GM08714 (cell line): ENCODE measurements at regions not wholly inside any gene's neighbourhood (a gene's known extent, or its start where the extent isn't known, plus 50 kb on each side); places are given as distances from the start of the nearest gene placed in this dataset.

ENCODE experiments used
- H3K4me3 ChIP-seq: fragments of 200-500 bp; sonication (Bioruptor generic); 2 replicates; pipeline ENCODE4 v1.5.1; 2014; ENCODE audit warnings: mild to moderate bottlenecking, low read length, inconsistent platforms
- ZNF274 ChIP-seq: IDR thresholded peaks from 2 replicates; pipeline ENCODE4 v1.6.1; 2012; ENCODE audit warnings: mild to moderate bottlenecking, low read depth, low read length

GRCh38 chr9:108521063-108521590 is 334.7 kb downstream of the ACTL7B start:
- TF ChIP-seq ZNF274: no peak
- no peak overlapping the region for H3K4me3 ChIP-seq

DNA sequence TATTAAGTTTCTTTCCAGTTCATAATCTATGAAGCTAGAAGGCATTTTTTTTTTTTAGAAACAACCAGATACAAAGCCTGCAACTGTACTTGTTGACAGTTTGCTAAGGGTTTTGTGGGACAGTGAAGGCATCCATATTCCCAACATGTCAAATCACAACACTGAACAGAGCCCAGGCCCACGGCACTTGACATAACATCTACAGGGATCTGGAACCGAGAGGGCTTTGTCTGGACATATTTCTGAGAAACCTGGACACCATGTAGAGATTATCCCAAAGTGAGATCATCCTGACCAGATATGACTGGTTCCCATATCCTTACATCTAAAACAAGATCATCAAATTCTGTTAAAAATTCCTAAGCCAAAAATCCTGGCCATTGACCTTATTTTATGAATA is 336.3 kb downstream of the ACTL7B start:
- no peak for TF ChIP-seq ZNF274

DNA sequence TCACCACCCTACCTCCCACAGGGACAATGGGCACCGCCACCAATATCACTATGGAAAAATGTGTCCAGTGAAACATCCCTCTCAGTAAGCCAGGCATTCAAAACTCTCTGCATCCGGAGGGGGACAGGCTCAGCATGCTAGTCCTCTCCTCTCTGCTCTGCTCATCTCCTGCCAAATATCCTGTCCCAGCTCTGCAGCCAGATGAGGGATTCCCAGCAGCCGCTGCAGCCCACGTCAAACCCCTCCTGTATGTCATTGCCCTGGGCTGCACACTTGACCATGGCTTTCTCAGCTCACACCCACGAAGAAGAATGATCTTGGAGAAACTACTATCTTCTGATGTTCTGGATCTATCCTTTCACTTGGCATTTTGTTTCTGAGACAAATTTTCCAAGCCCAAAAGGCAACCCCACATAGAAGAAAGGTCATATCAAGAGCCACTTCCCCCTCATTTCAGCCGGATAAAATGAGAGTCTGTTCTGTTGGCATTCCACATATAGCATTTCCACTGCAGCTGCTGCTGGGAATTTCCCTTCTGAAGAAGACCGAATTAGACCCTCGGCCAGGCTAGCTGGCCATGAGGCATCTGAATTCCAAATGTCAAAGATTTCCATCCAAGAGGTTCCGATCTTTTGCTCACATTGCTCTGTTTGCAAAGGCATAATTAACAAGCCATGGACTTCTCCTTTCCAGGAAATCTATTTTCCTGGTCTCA is 338.0 kb downstream of the ACTL7B start:
- no peak for TF ChIP-seq ZNF274

More for the DNA sequence above, 336.3 kb downstream of the ACTL7B start:
- H3K4me3 ChIP-seq: no peak overlapping the region

DNA sequence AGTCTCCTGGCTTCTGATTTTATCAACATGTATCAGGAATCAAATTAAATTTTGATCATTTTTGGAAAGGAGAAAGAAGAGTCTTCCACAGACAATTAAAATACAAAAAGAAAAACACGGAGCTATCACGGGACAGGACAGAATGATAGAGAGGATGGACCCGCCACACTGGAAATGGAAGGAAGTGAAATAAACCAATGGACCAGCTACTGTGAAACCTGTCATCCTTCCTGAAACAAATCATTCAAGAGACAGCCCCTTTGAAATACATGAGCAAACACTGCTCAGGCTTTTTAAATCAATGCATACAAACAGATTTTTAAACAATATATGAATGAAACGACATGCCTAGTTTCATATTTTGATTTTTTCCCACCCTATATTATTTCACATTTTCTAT is 339.4 kb downstream of the ACTL7B start:
- TF ChIP-seq ZNF274: no peak
- no peak overlapping the region for H3K4me3 ChIP-seq

More for the DNA sequence above, 338.0 kb downstream of the ACTL7B start:
- no peak overlapping the region for H3K4me3 ChIP-seq

GRCh38 chr9:108515856-108516255 is 339.9 kb downstream of the ACTL7B start:
- TF ChIP-seq ZNF274: no peak
- H3K4me3 ChIP-seq: no peak overlapping the region

DNA sequence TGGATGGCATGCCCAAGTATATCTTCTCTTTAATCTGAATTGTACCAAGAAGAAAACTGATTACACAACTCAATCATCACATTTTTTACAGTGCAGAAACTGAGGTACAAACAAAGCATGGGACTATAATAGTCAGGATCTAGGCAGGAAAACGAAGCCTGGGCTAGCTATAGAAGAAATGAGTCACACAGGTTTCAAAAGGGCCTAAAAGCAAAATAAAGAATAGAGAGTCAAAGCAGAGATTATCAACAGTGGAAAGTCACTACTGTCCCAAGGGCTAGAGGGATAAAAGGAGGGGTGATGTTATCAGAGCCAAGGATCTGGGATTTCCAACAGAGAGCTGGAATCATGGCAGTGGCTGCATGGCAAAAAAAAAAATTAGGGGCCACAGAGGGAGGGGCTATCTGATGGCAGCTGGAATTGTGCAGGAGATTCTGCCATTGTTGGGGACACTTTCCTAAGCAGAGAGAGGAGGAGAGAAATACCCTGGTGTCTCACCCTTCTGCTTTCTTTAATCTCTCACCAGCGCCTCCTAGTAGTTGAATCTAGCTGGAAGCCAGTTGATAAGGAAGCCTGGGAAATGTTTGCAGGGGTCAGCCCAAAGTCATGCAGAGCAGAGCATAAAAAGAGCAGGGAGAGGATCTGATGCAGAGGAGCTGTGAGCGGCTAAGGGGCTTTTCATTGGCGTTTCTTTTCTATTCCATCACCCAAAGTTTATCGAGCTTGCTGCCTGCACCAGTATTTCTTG is 343.2 kb downstream of the ACTL7B start:
- H3K4me3 ChIP-seq: no peak overlapping the region
- no peak for TF ChIP-seq ZNF274

DNA sequence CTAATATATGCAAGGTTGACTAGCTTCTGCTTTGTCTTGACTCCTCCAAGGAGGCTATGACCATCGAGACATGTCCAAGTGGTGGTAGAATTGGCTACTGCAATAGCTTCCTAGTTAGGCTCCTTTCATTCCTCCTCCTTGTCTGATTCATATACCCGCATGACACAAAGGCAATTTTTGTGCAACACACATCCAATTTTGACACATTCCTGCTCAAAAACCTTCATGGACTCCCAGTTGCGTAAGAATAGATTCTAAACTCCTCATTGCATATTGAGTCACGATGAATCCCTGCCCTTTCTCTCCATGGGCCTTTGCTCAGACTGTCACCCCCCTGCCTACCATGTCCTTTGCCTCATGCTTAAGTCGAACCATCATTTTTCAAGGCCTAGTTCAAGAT is 344.5 kb downstream of the ACTL7B start:
- H3K4me3 ChIP-seq: no peak overlapping the region

GRCh38 chr9:108496846-108497245 is 358.9 kb downstream of the ACTL7B start:
- no peak for TF ChIP-seq ZNF274
- no peak overlapping the region for H3K4me3 ChIP-seq

More for the DNA sequence above, 344.5 kb downstream of the ACTL7B start:
- no peak for TF ChIP-seq ZNF274

GRCh38 chr9:108489567-108489966 is 366.2 kb downstream of the ACTL7B start:
- no peak for TF ChIP-seq ZNF274
- H3K4me3 ChIP-seq: no peak overlapping the region

GRCh38 chr9:108486831-108487230 is 369.0 kb downstream of the ACTL7B start:
- H3K4me3 ChIP-seq: no peak overlapping the region
- TF ChIP-seq ZNF274: no peak

DNA sequence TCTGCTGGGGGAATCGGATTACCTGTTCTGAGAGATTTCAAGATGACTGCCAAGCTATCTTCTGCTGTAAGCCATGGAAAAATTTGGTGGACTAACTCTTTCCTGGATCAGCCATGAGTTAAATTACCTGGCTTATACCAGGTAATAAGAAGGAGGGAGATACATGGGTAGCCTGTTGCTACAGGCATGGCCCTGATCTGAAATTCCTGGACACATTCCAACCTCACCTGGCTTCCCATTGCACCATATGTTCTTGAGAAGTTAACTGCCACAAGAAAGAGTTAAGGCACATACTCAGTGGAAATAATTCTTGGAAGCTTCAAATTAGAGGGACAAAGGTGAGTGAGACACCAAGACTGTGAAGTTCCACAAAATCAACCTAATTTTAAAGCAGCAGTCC is 371.3 kb downstream of the ACTL7B start:
- H3K4me3 ChIP-seq: no peak overlapping the region
- no peak for TF ChIP-seq ZNF274

DNA sequence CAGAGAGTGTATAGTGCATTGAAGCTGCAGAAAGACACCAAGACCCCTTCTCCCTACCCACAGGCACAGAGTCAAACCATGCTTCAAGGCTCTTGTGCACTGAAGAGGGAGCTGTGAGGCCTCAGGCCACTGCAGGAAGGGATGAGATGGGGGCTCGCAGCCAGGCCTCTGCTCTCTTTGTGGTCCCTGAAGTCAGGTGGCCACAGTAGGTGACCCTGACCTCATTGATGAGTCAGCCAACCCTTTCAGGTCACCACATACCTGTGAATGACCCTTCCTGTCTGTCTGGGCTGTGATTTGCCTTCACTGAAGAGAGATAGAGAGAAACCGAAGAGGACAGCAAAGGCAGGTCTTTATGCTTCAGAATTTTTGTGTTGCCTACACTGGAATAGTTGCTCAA is 372.1 kb downstream of the ACTL7B start:
- no peak for TF ChIP-seq ZNF274
- H3K4me3 ChIP-seq: no peak overlapping the region

GRCh38 chr9:108479989-108480652 is 375.7 kb downstream of the ACTL7B start:
- no peak overlapping the region for H3K4me3 ChIP-seq
- no peak for TF ChIP-seq ZNF274

DNA sequence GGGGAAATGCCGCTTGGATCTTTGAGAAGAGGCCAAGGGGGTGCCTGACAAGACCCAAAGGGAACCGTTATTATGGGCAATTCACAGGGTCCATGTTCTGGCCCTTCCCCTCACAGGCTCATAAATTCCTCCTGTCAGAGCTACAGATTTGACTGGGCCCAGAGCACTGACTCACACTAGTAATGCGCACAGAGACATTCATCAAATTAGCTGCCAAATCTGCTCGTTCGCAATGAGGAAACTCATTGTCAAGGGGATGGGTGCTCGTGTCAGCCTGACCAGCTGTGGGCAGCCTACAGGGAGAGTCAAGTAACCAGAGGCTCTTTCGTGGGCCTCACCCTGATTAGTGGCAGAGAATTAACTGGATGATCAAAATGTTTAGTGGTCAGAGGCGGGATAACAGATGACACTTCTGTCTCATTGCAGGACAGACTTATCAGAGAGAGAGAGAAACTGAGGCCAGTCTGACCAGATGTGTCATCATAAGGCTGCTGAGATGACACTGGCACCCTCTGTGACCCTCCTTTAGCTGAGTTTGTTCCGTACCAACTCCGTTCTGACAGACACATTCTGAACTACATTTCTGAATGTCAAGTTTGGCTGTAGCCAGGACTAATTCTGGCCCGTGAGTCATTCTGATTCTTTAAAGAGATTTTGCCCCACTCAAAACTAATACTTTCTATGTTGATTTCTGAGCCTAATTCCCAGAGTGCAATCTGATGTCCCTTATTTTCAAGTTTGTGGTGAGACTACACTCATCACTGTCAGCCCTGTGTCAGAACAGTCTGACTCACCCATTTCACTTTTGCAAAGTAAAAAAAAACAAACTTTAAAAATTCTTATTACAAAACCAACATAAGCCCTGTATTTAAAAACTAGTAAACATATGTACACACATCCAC is 377.1 kb downstream of the ACTL7B start:
- TF ChIP-seq ZNF274: no peak
- no peak overlapping the region for H3K4me3 ChIP-seq
